Omental fat pad (tissue), 3 donors: ENCODE measurements at regions not wholly inside any gene's neighbourhood (a gene's known extent, or its start where the extent isn't known, plus 50 kb on each side); places are given as distances from the start of the nearest gene placed in this dataset.
"Not testable (repeated sequence)": the region's sequence is repeated elsewhere in the genome, so short reads cannot be mapped to it uniquely, and the experiment has no call there.

Experiments
- ATAC-seq: fragments of 150-250 bp; one replicate; pipeline ENCODE4 v1.9.1; 2016; ENCODE audit warnings: mild to moderate bottlenecking, moderate library complexity; ENCODE audit not compliant: low FRiP score
- DNase-seq: peaks from one replicate; pipeline ENCODE4 v3.0.0-alpha.2; 2019; ENCODE audit warnings: low spot score
- CTCF ChIP-seq, 3 donors: fragments of 450-650 bp; IDR thresholded peaks; one replicate each; pipeline ENCODE4 v1.5.1; 2016 to 2017; ENCODE audit warnings: antibody characterized with exemption in 3 of 3, mild to moderate bottlenecking in 3 of 3, moderate library complexity in 2 of 3

- DNase-seq, result no peak
- no peak for ATAC-seq
- no peak for TF ChIP-seq CTCF (IDR thresholded peaks at IDR 0.05)
Measured at GRCh38 chr1:191739544-191739943, 418.7 kb upstream of the RGS18 start.

- ATAC-seq, result no peak
- no peak for TF ChIP-seq CTCF (IDR thresholded peaks at IDR 0.05)
- no peak for DNase-seq
Measured at GRCh38 chr1:191752342-191752741, 405.9 kb upstream of the RGS18 start.

- ATAC-seq (no peak), DNase-seq (no peak)
- no peak for TF ChIP-seq CTCF (IDR thresholded peaks at IDR 0.05)
Measured at GRCh38 chr1:191760016-191760415, 398.2 kb upstream of the RGS18 start.

- no peak for ATAC-seq
- TF ChIP-seq CTCF (IDR thresholded peaks at IDR 0.05), result no peak
- no peak for DNase-seq
Measured at GRCh38 chr1:191788551-191788950, 369.7 kb upstream of the RGS18 start.

- no peak for ATAC-seq
- DNase-seq, result no peak
- TF ChIP-seq CTCF (IDR thresholded peaks at IDR 0.05), result no peak
Measured at GRCh38 chr1:191798178-191798577, 360.1 kb upstream of the RGS18 start.

GRCh38 chr1:191804311-191804710 is 354.0 kb upstream of the RGS18 start:
- ATAC-seq (no peak), DNase-seq (no peak)
- no peak for TF ChIP-seq CTCF (IDR thresholded peaks at IDR 0.05)

GRCh38 chr1:191813593-191813992 is 344.7 kb upstream of the RGS18 start:
- DNase-seq, ATAC-seq: not testable (repeated sequence)

GRCh38 chr1:191818198-191818597 is 340.1 kb upstream of the RGS18 start:
- DNase-seq, result no peak
- no peak for TF ChIP-seq CTCF (IDR thresholded peaks at IDR 0.05)
- ATAC-seq, result no peak
